WTC11 (cell line): ENCODE measurements at regions not wholly inside any gene's neighbourhood (a gene's known extent, or its start where the extent isn't known, plus 50 kb on each side); places are given as distances from the start of the nearest gene placed in this dataset.

Experiments used
- ATAC-seq: fragments of 200-7000 bp; cut with Tn5 transposase; 2 replicates; pipeline ENCODE4 v1.10.0; 2021; ENCODE audit warnings: mild to moderate bottlenecking, moderate library complexity
- CTCF ChIA-PET: fragments of 300-600 bp; sonication (Branson Sonifier 250); formaldehyde crosslinking; loops from one replicate; lab custom pipeline; 2021; ENCODE audit warnings: antibody characterized with exemption; lab: Charles Lee
- POLR2A ChIA-PET: fragments of 350-600 bp; sonication (Branson Sonifier 250); formaldehyde crosslinking; loops from one replicate; lab custom pipeline; 2021; ENCODE audit warnings: antibody characterized with exemption; lab: Charles Lee
- DNase-seq: peaks from one replicate; pipeline ENCODE4 v3.0.0; 2021; ENCODE audit warnings: low spot score
- H3K27ac Mint-ChIP-seq: 2 replicates; pipeline ENCODE4 v1.8.0; 2021; ENCODE audit warnings: mixed read lengths
- H3K27me3 Mint-ChIP-seq: 2 replicates; pipeline ENCODE4 v1.8.0; 2021; ENCODE audit warnings: low read depth, mild to moderate bottlenecking, moderate library complexity, mixed read lengths
- H3K36me3 Mint-ChIP-seq: 2 replicates; pipeline ENCODE4 v1.8.0; 2021; ENCODE audit warnings: mixed read lengths
- H3K4me1 Mint-ChIP-seq: 2 replicates; pipeline ENCODE4 v1.8.0; 2022; ENCODE audit warnings: mixed read lengths
- H3K4me3 Mint-ChIP-seq: 2 replicates; pipeline ENCODE4 v1.8.0; 2021; ENCODE audit warnings: mild to moderate bottlenecking, moderate library complexity, mixed read lengths
- H3K9me3 Mint-ChIP-seq: 2 replicates; pipeline ENCODE4 v1.8.0; 2021; ENCODE audit warnings: mixed read lengths
- ATF3 ChIP-seq: sonication (generic); formaldehyde crosslinking; conservative IDR thresholded peaks from 2 replicates; pipeline ENCODE4 v1.8.1; 2022; ENCODE audit warnings: mild to moderate bottlenecking, missing genetic modification reagents
- CREB1 ChIP-seq: sonication (generic); formaldehyde crosslinking; IDR thresholded peaks from 2 replicates; pipeline ENCODE4 v1.8.0; 2023; ENCODE audit warnings: mild to moderate bottlenecking, missing genetic modification reagents
- CREM ChIP-seq: sonication (generic); formaldehyde crosslinking; IDR thresholded peaks from 2 replicates; pipeline ENCODE4 v1.8.1; 2022; ENCODE audit warnings: mild to moderate bottlenecking, missing genetic modification reagents, moderate library complexity
- CTCF ChIP-seq: fragments of 200-600 bp; IDR thresholded peaks from 2 replicates; pipeline ENCODE4 v1.8.0; 2022; ENCODE audit warnings: antibody characterized with exemption
- E2F1 ChIP-seq: sonication (generic); formaldehyde crosslinking; IDR thresholded peaks from 2 replicates; pipeline ENCODE4 v1.8.0; 2022; ENCODE audit warnings: mild to moderate bottlenecking, missing genetic modification reagents
- FOXK1 ChIP-seq: sonication (generic); formaldehyde crosslinking; IDR thresholded peaks from 2 replicates; pipeline ENCODE4 v1.8.0; 2022; ENCODE audit warnings: mild to moderate bottlenecking, moderate library complexity, missing genetic modification reagents
- FOXP4 ChIP-seq: sonication (generic); formaldehyde crosslinking; IDR thresholded peaks from 2 replicates; pipeline ENCODE4 v1.8.0; 2022; ENCODE audit warnings: mild to moderate bottlenecking, missing genetic modification reagents
- HMGXB4 ChIP-seq: sonication (generic); formaldehyde crosslinking; IDR thresholded peaks from 2 replicates; pipeline ENCODE4 v1.8.1; 2023; ENCODE audit warnings: mild to moderate bottlenecking, moderate library complexity, missing genetic modification reagents
- JAZF1 ChIP-seq: fragments of 250-450 bp; sonication (Bioruptor Pico); IDR thresholded peaks from 2 replicates; pipeline ENCODE4 v1.9.0; 2021; ENCODE audit warnings: moderate library complexity, mild to moderate bottlenecking, inconsistent platforms
- JUN ChIP-seq: sonication (generic); formaldehyde crosslinking; IDR thresholded peaks from 2 replicates; pipeline ENCODE4 v1.8.0; 2023; ENCODE audit warnings: mild to moderate bottlenecking, missing genetic modification reagents
- KAT7 ChIP-seq: sonication (generic); formaldehyde crosslinking; IDR thresholded peaks from 2 replicates; pipeline ENCODE4 v1.8.1; 2023; ENCODE audit warnings: missing genetic modification reagents, mild to moderate bottlenecking, borderline replicate concordance
- MAX ChIP-seq: sonication (generic); formaldehyde crosslinking; IDR thresholded peaks from 2 replicates; pipeline ENCODE4 v1.8.0; 2022; ENCODE audit warnings: mild to moderate bottlenecking, missing genetic modification reagents
- NR3C1 ChIP-seq: sonication (generic); formaldehyde crosslinking; conservative IDR thresholded peaks from 2 replicates; pipeline ENCODE4 v1.8.1; 2023; ENCODE audit warnings: low read depth, mild to moderate bottlenecking, missing genetic modification reagents
- PREB ChIP-seq: sonication (generic); formaldehyde crosslinking; IDR thresholded peaks from 2 replicates; pipeline ENCODE4 v1.8.1; 2022; ENCODE audit warnings: mild to moderate bottlenecking, missing genetic modification reagents, moderate library complexity, borderline replicate concordance
- SOX15 ChIP-seq: fragments of 250-450 bp; sonication (Bioruptor Pico); IDR thresholded peaks from 2 replicates; pipeline ENCODE4 v1.9.0; 2021; ENCODE audit warnings: mild to moderate bottlenecking
- TCF7 ChIP-seq: sonication (generic); formaldehyde crosslinking; IDR thresholded peaks from 2 replicates; pipeline ENCODE4 v1.8.0; 2022; ENCODE audit warnings: mild to moderate bottlenecking, low read depth, missing genetic modification reagents, moderate library complexity
- ZNF232 ChIP-seq: sonication (generic); formaldehyde crosslinking; IDR thresholded peaks from 2 replicates; pipeline ENCODE4 v1.8.0; 2022; ENCODE audit warnings: mild to moderate bottlenecking, missing genetic modification reagents
- ZNF281 ChIP-seq: sonication (generic); formaldehyde crosslinking; IDR thresholded peaks from 2 replicates; pipeline ENCODE4 v1.8.0; 2023; ENCODE audit warnings: mild to moderate bottlenecking, missing genetic modification reagents
- ZNF396 ChIP-seq: fragments of 250-450 bp; sonication (Bioruptor Pico); IDR thresholded peaks from 2 replicates; pipeline ENCODE4 v1.8.0; 2021; ENCODE audit warnings: mild to moderate bottlenecking, moderate library complexity, borderline replicate concordance
- ZNF416 ChIP-seq: fragments of 250-450 bp; sonication (Bioruptor Pico); IDR thresholded peaks from 2 replicates; pipeline ENCODE4 v1.9.0; 2021; ENCODE audit warnings: mild to moderate bottlenecking, inconsistent platforms
- ZNF423 ChIP-seq: fragments of 250-450 bp; sonication (Bioruptor Pico); IDR thresholded peaks from 2 replicates; pipeline ENCODE4 v2.1.2; 2022; ENCODE audit warnings: mild to moderate bottlenecking, moderate library complexity

- TF ChIP-seq HMGXB4 (CRISPR knock-in tag): no peak
- no peak for TF ChIP-seq FOXP4
- TF ChIP-seq PREB (CRISPR knock-in tag): no peak
Observed at GRCh38 chr10:78924319-78925003, 144.3 kb upstream of the ZMIZ1 start (continued).

GRCh38 chr10:78925275-78925674 lies 143.5 kb upstream of the ZMIZ1 start:
- no peak overlapping the region for H3K4me3 Mint-ChIP-seq
- POLR2A ChIA-PET: no interaction called here
- CTCF ChIA-PET: interaction anchor here (1.0 kb wide), 1 partner anchor 452 kb away, joined by 4 read pairs; no protein-coding TSS in a partner anchor
- H3K36me3 Mint-ChIP-seq: no peaks in the 10 kb centered on the region
- H3K27ac Mint-ChIP-seq: no peak overlapping the region
- H3K4me1 Mint-ChIP-seq: peaks cover 23% of the 10 kb centered on the region
- peaks cover 5% of the 10 kb centered on the region for H3K27me3 Mint-ChIP-seq
- no peaks in the 10 kb centered on the region for H3K9me3 Mint-ChIP-seq
- DNase-seq (no peak), ATAC-seq (no peak)
- TF ChIP-seq TCF7 (no peak), ZNF423 (no peak), CREM (CRISPR knock-in tag) (no peak), KAT7 (CRISPR knock-in tag) (no peak), ATF3 (CRISPR knock-in tag) (no peak), PREB (CRISPR knock-in tag) (no peak), MAX (no peak)

- Mint-ChIP-seq H3K27ac (no peak overlapping the region), H3K27me3 (peaks cover 11% of the 10 kb centered on the region), H3K4me3 (no peak overlapping the region), H3K4me1 (peaks cover 23% of the 10 kb centered on the region), H3K36me3 (no peaks in the 10 kb centered on the region), H3K9me3 (no peaks in the 10 kb centered on the region; the same call in 1 of the 2 replicates)
- DNase-seq (no peak), ATAC-seq (no peak)
- POLR2A ChIA-PET: no interaction called here
- CTCF ChIA-PET: no interaction called here
- TF ChIP-seq ZNF416 (CRISPR knock-in tag) (no peak), SOX15 (CRISPR knock-in tag) (no peak), ZNF281 (no peak), ZNF232 (CRISPR knock-in tag) (no peak), JUN (no peak), CREB1 (CRISPR knock-in tag) (no peak), ZNF396 (no peak), FOXK1 (CRISPR knock-in tag) (no peak), NR3C1 (CRISPR knock-in tag) (no peak), E2F1 (no peak), CTCF (no peak), JAZF1 (CRISPR knock-in tag) (no peak)
Observed at GRCh38 chr10:78925800-78926319, 142.9 kb upstream of the ZMIZ1 start.
